T-helper 2 cell treated with Interferon-gamma antibody and Interleukin-4, amounts not matched to agents 100 ng/mL and 5 ng/mL, for 36 hours (primary cell): ENCODE measurements at regions not wholly inside any gene's neighbourhood (a gene's known extent, or its start where the extent isn't known, plus 50 kb on each side); places are given as distances from the start of the nearest gene placed in this dataset.
"Not testable (repeated sequence)": the region's sequence is repeated elsewhere in the genome, so short reads cannot be mapped to it uniquely, and the experiment has no call there.

ENCODE experiments used
- intact Hi-C: fragments of 100-400 bp; cut with micrococcal nuclease; formaldehyde crosslinking; loops from one replicate; pipeline ENCODE4 v1.15.1; 2023

- intact Hi-C loops = not testable (repeated sequence)
Observed at GRCh38 chr1:211890091-211890995, 59.8 kb upstream of the LPGAT1 start.

DNA sequence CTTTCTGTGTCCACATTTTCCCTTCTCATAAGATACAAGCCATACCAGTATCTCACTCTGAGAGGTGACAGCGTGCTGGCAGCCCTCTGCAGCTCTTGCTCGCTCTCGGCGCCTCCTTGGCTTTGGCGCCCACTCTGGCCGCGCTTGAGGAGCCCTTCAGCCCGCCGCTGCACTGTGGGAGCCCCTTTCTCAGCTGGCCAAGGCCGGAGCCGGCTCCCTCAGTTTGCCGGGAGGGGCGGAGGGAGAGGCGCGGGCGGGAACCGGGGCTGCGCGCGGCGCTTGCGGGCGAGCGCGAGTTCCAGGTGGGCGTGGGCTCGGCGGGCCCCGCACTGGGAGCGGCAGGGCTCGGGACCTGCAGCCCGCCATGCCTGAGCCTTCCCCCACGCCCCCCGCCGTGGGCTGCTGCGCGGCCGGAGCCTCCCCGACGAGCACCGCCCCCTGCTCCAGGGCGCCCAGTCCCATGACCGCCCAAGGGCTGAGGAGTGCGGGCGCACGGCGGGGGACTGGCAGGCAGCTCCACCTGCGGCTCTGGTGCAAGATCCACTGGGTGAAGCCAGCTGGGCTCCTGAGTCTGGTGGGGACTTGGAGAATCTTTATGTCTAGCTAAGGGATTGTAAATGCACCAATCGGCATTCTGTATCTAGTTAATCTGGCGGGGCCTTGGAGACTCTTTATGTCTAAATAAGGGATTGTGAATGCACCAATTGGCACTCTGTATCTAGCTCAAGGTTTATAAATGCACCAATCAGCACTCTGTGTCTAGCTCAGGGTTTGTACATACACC lies 58.9 kb upstream of the LPGAT1 start:
- intact Hi-C loops = not testable (repeated sequence)

DNA sequence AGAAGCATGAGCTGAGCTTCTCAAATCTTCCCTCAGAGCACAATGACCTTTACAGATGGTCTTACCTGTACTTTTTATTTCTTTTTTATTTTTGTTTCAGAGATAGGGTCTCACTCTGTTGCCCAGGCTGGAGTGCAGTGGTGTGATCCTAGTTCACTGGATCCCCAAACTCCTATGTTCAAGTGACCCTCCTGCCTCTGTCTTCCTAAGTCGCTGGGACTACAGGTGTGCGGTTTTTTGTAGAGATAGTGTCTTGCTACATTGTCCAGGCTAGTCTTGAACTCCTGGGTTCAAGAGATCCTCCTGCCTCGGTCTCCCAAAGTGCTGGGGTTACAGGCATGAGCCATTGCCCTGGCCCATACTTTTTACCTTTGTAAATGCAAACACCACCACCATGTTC lies 56.0 kb upstream of the LPGAT1 start:
- intact Hi-C loops = no loop called here

DNA sequence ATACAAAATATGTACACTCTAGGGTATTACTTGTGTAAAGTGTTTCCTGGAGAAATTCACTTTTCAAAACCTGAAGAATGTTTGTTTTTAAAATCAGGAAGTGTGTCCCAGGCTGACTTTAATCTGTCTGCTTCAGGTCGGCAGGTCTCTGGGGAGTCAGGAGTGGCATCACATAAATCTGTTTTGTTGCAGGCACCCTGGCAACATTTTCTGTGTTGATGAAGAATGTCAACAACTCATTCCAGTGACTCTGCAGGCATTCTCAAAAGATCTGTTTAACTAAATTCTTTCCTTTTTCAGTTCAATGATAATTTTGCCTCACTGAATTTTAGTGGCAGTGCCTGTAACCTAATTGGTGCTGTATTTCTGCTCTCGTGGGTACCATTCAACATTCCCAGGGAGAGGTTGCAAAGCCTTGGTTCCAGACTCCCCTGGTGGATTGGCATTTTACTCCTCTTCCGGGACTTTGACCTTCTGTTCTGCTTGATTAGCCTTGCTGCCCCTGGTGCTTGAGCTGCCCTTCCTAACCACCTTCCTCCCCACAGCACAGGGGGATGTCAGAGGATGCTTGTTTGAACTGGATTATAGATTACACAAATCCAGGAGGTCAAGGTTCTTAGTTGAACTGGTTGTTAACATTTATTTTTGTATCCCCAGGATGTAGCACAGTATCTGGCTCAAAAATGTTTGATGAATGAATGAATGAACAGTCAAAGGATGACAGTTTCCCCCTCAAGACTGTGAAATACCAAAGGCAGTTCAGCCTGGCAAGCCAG lies 55.4 kb upstream of the LPGAT1 start:
- intact Hi-C loops = no loop called here

GRCh38 chr1:211882381-211883004 lies 51.9 kb upstream of the LPGAT1 start:
- intact Hi-C loops = loop anchor here (5.0 kb wide), 1 partner anchor 50 kb away; the partner anchor contains the start of gene LPGAT1
